ENCODE measurements at regions not wholly inside any gene's neighbourhood (a gene's known extent, or its start where the extent isn't known, plus 50 kb on each side); places are given as distances from the start of the nearest gene placed in this dataset.

GRCh38 chr14:29056041-29056566 lies 289.5 kb downstream of the FOXG1 start:
- H3K36me3 ChIP-seq (replicated peaks in 1 of 2; ENCODE audit: control insufficient read depth in 1 of 2, insufficient read depth in 2 of 2, low read length in 2 of 2) = no peaks in the 10 kb centered on the region
- no peaks in the 10 kb centered on the region for H3K27me3 ChIP-seq (ENCODE audit: control insufficient read depth in 2 of 2, insufficient read depth in 2 of 2, low read length in 2 of 2)
- Mint-ChIP-seq H3K4me1 (no peaks in the 10 kb centered on the region), H3K4me3 (no peak overlapping the region), H3K27me3 (ENCODE audit: low read depth in 3 of 3) (peaks cover 0 to 1% (median 0%) of the 10 kb centered on the region in 3 donors), H3K36me3 (no peaks in the 10 kb centered on the region), H3K27ac (no peak overlapping the region), H3K9me3 (peaks cover 0 to under 1% (median 0%) of the 10 kb centered on the region in 7 donors)
- H3K4me2 ChIP-seq (replicated peaks; ENCODE audit: extremely low read depth, low read length, poor library complexity, severe bottlenecking) = no peak overlapping the region
- no peaks in the 10 kb centered on the region for H3K79me2 ChIP-seq (ENCODE audit: insufficient read depth, low read length)
- WGBS (ENCODE audit: insufficient coverage) = no CpG with 5 or more reads among the region's 6 CpGs
- H3K4me1 ChIP-seq (ENCODE audit: control insufficient read depth in 1 of 2, insufficient read depth in 2 of 2, low read length in 2 of 2) = no peaks in the 10 kb centered on the region
- DNase-seq = no peak
- TF ChIP-seq, protein P1, sequence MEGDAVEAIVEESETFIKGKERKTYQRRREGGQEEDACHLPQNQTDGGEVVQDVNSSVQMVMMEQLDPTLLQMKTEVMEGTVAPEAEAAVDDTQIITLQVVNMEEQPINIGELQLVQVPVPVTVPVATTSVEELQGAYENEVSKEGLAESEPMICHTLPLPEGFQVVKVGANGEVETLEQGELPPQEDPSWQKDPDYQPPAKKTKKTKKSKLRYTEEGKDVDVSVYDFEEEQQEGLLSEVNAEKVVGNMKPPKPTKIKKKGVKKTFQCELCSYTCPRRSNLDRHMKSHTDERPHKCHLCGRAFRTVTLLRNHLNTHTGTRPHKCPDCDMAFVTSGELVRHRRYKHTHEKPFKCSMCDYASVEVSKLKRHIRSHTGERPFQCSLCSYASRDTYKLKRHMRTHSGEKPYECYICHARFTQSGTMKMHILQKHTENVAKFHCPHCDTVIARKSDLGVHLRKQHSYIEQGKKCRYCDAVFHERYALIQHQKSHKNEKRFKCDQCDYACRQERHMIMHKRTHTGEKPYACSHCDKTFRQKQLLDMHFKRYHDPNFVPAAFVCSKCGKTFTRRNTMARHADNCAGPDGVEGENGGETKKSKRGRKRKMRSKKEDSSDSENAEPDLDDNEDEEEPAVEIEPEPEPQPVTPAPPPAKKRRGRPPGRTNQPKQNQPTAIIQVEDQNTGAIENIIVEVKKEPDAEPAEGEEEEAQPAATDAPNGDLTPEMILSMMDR (IDR thresholded peaks at IDR 0.05) = no peak
- no peak overlapping the region for H3K9ac ChIP-seq (ENCODE audit: insufficient read depth, low read length, poor library complexity, severe bottlenecking)
- H2AFZ ChIP-seq (ENCODE audit: insufficient read depth, low read depth, low read length, poor library complexity, severe bottlenecking) = no peak overlapping the region
- intact Hi-C loops (cut with micrococcal nuclease) = no loop called here
- no peaks in the 10 kb centered on the region for H3K9me3 ChIP-seq (replicated peaks in 1 of 2; ENCODE audit: control insufficient read depth in 1 of 2, insufficient read depth in 1 of 2, low read length in 2 of 2)
- no peak overlapping the region for H3K27ac ChIP-seq (ENCODE audit: low read depth in 1 of 2, low read length in 2 of 2)
- H4K20me1 ChIP-seq (ENCODE audit: insufficient read depth, low read length) = no peaks in the 10 kb centered on the region
- no peak overlapping the region for H3K4me3 ChIP-seq (replicated peaks in 1 of 3; ENCODE audit: low read depth in 2 of 3, low read length in 3 of 3)

GRCh38 chr14:29061702-29062101 lies 295.1 kb downstream of the FOXG1 start:
- H3K36me3 ChIP-seq (replicated peaks in 1 of 2; ENCODE audit: control insufficient read depth in 1 of 2, insufficient read depth in 2 of 2, low read length in 2 of 2) = no peaks in the 10 kb centered on the region
- no peak overlapping the region for H2AFZ ChIP-seq (ENCODE audit: insufficient read depth, low read depth, low read length, poor library complexity, severe bottlenecking)
- no peaks in the 10 kb centered on the region for H3K79me2 ChIP-seq (ENCODE audit: insufficient read depth, low read length)
- no peak overlapping the region for H3K4me3 ChIP-seq (replicated peaks in 1 of 3; ENCODE audit: low read depth in 2 of 3, low read length in 3 of 3)
- no peaks in the 10 kb centered on the region for H3K27me3 Mint-ChIP-seq (ENCODE audit: low read depth in 3 of 3)
- intact Hi-C loops (cut with micrococcal nuclease) = no loop called here
- no peaks in the 10 kb centered on the region for H3K4me1 Mint-ChIP-seq
- no peaks in the 10 kb centered on the region for H3K4me1 ChIP-seq (ENCODE audit: control insufficient read depth in 1 of 2, insufficient read depth in 2 of 2, low read length in 2 of 2)
- H3K27ac ChIP-seq (ENCODE audit: low read depth in 1 of 2, low read length in 2 of 2) = no peak overlapping the region
- DNase-seq = no peak
- no peak overlapping the region for H3K9ac ChIP-seq (ENCODE audit: insufficient read depth, low read length, poor library complexity, severe bottlenecking)
- H3K4me3 Mint-ChIP-seq = no peak overlapping the region
- no CpG with 5 or more reads among the region's 2 CpGs for WGBS (ENCODE audit: insufficient coverage)
- no peaks in the 10 kb centered on the region for H4K20me1 ChIP-seq (ENCODE audit: insufficient read depth, low read length)
- H3K36me3 Mint-ChIP-seq = no peaks in the 10 kb centered on the region
- no peaks in the 10 kb centered on the region for H3K9me3 Mint-ChIP-seq
- TF ChIP-seq, protein P1 (IDR thresholded peaks at IDR 0.05) = no peak
- no peaks in the 10 kb centered on the region for H3K27me3 ChIP-seq (ENCODE audit: control insufficient read depth in 2 of 2, insufficient read depth in 2 of 2, low read length in 2 of 2)
- H3K4me2 ChIP-seq (replicated peaks; ENCODE audit: extremely low read depth, low read length, poor library complexity, severe bottlenecking) = no peak overlapping the region
- no peak overlapping the region for H3K27ac Mint-ChIP-seq
- no peaks in the 10 kb centered on the region for H3K9me3 ChIP-seq (replicated peaks in 1 of 2; ENCODE audit: control insufficient read depth in 1 of 2, insufficient read depth in 1 of 2, low read length in 2 of 2)
